ENCODE measurements at regions not wholly inside any gene's neighbourhood (a gene's known extent, or its start where the extent isn't known, plus 50 kb on each side); places are given as distances from the start of the nearest gene placed in this dataset.
A peak's percentile ranks its signal among the peaks of the same experiment; 100 is the strongest.

- H3K4me3 ChIP-seq (ENCODE audit: low read depth in 2 of 2, low read length in 2 of 2), result no peak overlapping the region
- no peaks in the 10 kb centered on the region for H3K9me3 ChIP-seq (ENCODE audit: control insufficient read depth, insufficient read depth, low read depth, low read length)
- no peak for DNase-seq (ENCODE audit: low read depth, low spot score)
- ChIA-PET POLR2A (interaction anchor here (0.7 kb wide), 1 partner anchor 85 kb away, joined by 5 read pairs; no protein-coding TSS in a partner anchor), CTCF (no interaction called here)
- no peaks in the 10 kb centered on the region for H3K36me3 ChIP-seq (ENCODE audit: control insufficient read depth, insufficient read depth, low read length)
- in situ Hi-C loops (cut with HindIII; ENCODE audit: low pct_unique_long_range_greater_than_20kb, low sequenced_read_pairs) (no loop called here), intact Hi-C loops (cut with micrococcal nuclease; ENCODE audit: unreplicated experiment) (no loop called here)
- H3K27ac ChIP-seq (ENCODE audit: low read length), result no peak overlapping the region
- no peaks in the 10 kb centered on the region for H3K27me3 ChIP-seq (ENCODE audit: control insufficient read depth, insufficient read depth, low read length)
- no peak for ATAC-seq
- no TSS peak for BruUV-seq (replicated peaks)
- H3K4me1 ChIP-seq (ENCODE audit: control insufficient read depth, insufficient read depth, low read length), result 0 out of 2 replicates have a peak, but pooled peaks cover 3% of the 10 kb centered on the region
- TF ChIP-seq REST (IDR thresholded peaks at IDR 0.05; ENCODE audit: insufficient read depth in 1 of 2, low read depth in 2 of 2, low read length in 1 of 2) (no peak), TCF7L2 (IDR thresholded peaks at IDR 0.05; ENCODE audit: low read depth, low read length) (no peak), POLR2AphosphoS5 (IDR thresholded peaks at IDR 0.05; ENCODE audit: low read depth, low read length) (no peak), SIN3A (IDR thresholded peaks at IDR 0.05; ENCODE audit: borderline replicate concordance, insufficient read depth, low read depth, low read length) (no peak), CTCF (IDR thresholded peaks at IDR 0.05) (no peak)
These were observed 126.5 kb downstream of the SYF2 start for GRCh38 chr1:25105836-25106235.

- ATAC-seq (no peak), DNase-seq (ENCODE audit: low read depth, low spot score) (no peak)
- POLR2A ChIA-PET, result interaction anchor here (0.7 kb wide), 1 partner anchor 85 kb away, joined by 5 read pairs; no protein-coding TSS in a partner anchor
- in situ Hi-C loops (cut with HindIII; ENCODE audit: low pct_unique_long_range_greater_than_20kb, low sequenced_read_pairs), result no loop called here
- TF ChIP-seq SIN3A (IDR thresholded peaks at IDR 0.05; ENCODE audit: borderline replicate concordance, insufficient read depth, low read depth, low read length) (no peak), REST (IDR thresholded peaks at IDR 0.05; ENCODE audit: insufficient read depth in 1 of 2, low read depth in 2 of 2, low read length in 1 of 2) (peak in 1 of 2 experiments; percentile 45; a peak in 1 of 4 replicates), CTCF (IDR thresholded peaks at IDR 0.05) (no peak), POLR2AphosphoS5 (IDR thresholded peaks at IDR 0.05; ENCODE audit: low read depth, low read length) (no peak), TCF7L2 (IDR thresholded peaks at IDR 0.05; ENCODE audit: low read depth, low read length) (no peak)
- Histone ChIP-seq H3K36me3 (ENCODE audit: control insufficient read depth, insufficient read depth, low read length) (no peaks in the 10 kb centered on the region), H3K4me3 (ENCODE audit: low read depth in 2 of 2, low read length in 2 of 2) (no peak overlapping the region), H3K27ac (ENCODE audit: low read length) (no peak overlapping the region), H3K4me1 (ENCODE audit: control insufficient read depth, insufficient read depth, low read length) (0 out of 2 replicates have a peak, but pooled peaks cover 3% of the 10 kb centered on the region), H3K27me3 (ENCODE audit: control insufficient read depth, insufficient read depth, low read length) (no peaks in the 10 kb centered on the region), H3K9me3 (ENCODE audit: control insufficient read depth, insufficient read depth, low read depth, low read length) (no peaks in the 10 kb centered on the region)
- CTCF ChIA-PET, result no interaction called here
- BruUV-seq (replicated peaks), result no TSS peak
- intact Hi-C loops (cut with micrococcal nuclease; ENCODE audit: unreplicated experiment), result loop anchor here (5.0 kb wide), 1 partner anchor 68 kb away; no protein-coding TSS in a partner anchor
These were observed 127.3 kb downstream of the SYF2 start for GRCh38 chr1:25104932-25105561.
